GM23248 (cell line): ENCODE measurements at regions not wholly inside any gene's neighbourhood (a gene's known extent, or its start where the extent isn't known, plus 50 kb on each side); places are given as distances from the start of the nearest gene placed in this dataset.

ENCODE experiments used
- EZH2 ChIP-seq: fragments of 200-600 bp; sonication (generic); IDR thresholded peaks from 2 replicates; pipeline ENCODE4 v1.6.1; 2018; ENCODE audit warnings: antibody characterized with exemption, mild to moderate bottlenecking; ENCODE audit not compliant: insufficient read depth, poor library complexity, severe bottlenecking
- EZH2phosphoT487 ChIP-seq: fragments of 200-600 bp; sonication (generic); IDR thresholded peaks from 2 replicates; pipeline ENCODE4 v1.6.1; 2018; ENCODE audit warnings: antibody characterized with exemption, moderate library complexity, mild to moderate bottlenecking, low read depth; ENCODE audit not compliant: insufficient read depth

DNA sequence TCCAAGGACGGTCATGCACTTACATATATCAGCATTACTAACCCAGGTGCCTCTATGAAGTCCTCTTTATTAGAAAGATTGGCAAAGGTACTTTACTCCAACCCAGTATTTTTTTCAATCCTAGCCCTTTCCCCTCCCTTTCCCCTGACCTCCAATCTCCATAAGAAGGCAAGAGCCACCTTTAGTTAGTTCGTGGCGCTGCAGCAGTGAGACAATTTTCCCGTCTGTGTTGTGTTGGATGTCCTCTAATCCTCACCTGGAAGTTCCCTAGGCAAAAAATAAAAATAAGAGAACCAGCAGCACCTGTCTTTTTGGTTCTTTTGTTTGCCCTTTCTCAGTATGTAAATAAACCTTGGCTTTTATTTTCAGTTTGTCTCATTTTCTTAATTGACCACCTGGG, 439.6 kb upstream of the LRFN5 start:
- TF ChIP-seq EZH2phosphoT487 (no peak), EZH2 (no peak)
